Fibroblast of the conjunctiva (primary cell): ENCODE measurements at regions not wholly inside any gene's neighbourhood (a gene's known extent, or its start where the extent isn't known, plus 50 kb on each side); places are given as distances from the start of the nearest gene placed in this dataset.

Source experiments
- DNase-seq: peaks from one replicate; pipeline ENCODE4 v3.0.0-alpha.2; 2010; ENCODE audit warnings: low read depth

DNA sequence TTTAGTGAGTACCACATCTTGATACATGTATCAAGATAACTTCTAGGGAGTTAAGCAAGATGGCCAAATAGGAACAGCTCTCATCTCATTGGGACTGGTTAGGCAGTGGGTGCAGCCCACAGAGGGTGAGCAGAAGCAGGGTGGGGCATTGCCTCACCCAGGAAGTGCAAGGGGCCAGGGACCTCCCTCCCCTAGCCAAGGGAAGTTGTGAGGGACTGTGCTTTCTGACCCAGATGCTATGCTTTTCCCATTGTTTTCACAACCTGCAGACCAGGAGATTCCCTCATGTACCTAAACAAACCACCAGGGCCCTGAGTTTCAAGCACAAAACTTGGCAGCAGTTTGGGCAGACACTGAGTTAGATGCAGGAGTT, 665.0 kb upstream of the CBLB start:
- DNase-seq, result no peak

GRCh38 chr3:106534206-106534605, 665.4 kb upstream of the CBLB start:
- DNase-seq, result no peak

- DNase-seq, result no peak
Measured at GRCh38 chr3:106540743-106541142, 671.9 kb upstream of the CBLB start.

- DNase-seq, result no peak
Measured at GRCh38 chr3:106542101-106542769, 673.4 kb upstream of the CBLB start.

- DNase-seq, result no peak
Measured at GRCh38 chr3:106552351-106553043, 683.7 kb upstream of the CBLB start.

DNA sequence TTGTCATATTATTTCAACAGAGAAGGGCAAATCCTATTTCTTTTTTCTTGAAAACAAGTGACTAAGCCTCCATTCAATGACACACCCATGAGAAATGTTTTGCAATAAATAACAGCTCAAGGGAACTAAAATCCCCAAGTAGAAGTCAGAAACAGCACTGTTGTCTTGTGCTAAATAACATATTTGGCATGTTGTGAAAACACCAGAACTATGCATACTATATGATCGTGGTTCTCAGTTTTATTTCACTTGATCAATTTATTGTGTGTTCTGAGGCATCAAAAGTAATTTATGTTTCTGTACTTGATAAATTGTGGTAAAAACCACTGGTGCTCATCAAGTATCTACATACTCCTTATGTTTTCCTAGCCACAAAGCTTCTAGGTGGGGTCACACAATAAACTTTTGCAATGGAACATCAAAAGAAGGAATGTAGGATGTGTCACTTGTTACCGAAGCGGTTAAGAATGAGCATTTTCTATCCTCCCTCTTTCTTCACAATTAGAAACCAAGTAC, 691.7 kb upstream of the CBLB start:
- peak; percentile 59 for DNase-seq

- no peak for DNase-seq
Measured at GRCh38 chr3:106566277-106566676, 697.5 kb upstream of the CBLB start.

GRCh38 chr3:106570426-106570825, 701.6 kb upstream of the CBLB start:
- no peak for DNase-seq

DNA sequence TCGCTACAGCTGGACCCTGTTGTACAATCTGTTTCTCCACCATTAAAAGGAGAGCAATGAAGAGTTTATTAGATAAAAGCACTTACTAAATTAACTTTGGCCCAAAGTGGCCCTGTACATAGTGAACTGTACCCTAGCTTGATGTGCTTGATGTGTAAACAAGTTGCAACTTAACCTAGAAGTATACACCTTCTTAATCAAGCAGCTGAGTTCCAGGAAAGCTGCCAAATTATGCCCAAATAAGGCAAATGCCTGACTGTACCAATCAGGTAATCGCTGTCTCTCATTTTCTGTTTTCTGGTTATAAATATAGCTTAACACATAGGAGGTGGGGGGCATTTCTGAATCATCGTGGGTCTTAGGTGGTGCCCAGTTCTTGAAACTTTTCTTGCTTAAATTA, 704.8 kb upstream of the CBLB start:
- DNase-seq, result no peak

GRCh38 chr3:106575029-106575428, 706.2 kb upstream of the CBLB start:
- DNase-seq, result no peak

- DNase-seq, result no peak
Measured at GRCh38 chr3:106577241-106577640, 708.4 kb upstream of the CBLB start.

- no peak for DNase-seq
Measured at GRCh38 chr3:106578911-106579310, 710.1 kb upstream of the CBLB start.

GRCh38 chr3:106582151-106582550, 713.3 kb upstream of the CBLB start:
- DNase-seq, result no peak

DNA sequence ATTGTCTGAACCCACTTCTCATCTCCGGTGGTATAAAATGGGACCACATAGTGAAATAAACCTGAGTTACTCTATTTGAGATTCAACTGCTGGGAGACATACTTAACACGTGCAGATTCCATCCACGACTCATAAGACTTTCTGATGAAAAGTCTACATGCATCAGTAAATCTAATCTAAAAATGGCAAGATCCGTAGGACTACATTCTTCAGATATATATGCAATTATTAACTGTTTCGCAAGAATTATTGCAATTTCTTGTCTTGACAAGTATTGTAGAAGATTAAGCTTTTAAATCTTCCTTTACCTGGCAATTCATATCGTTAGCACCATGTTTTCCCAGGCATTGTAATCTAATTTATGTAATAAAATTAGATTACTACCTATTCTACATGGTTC, 718.7 kb upstream of the CBLB start:
- no peak for DNase-seq

- DNase-seq, result no peak
Measured at GRCh38 chr3:106588739-106589138, 719.9 kb upstream of the CBLB start.

DNA sequence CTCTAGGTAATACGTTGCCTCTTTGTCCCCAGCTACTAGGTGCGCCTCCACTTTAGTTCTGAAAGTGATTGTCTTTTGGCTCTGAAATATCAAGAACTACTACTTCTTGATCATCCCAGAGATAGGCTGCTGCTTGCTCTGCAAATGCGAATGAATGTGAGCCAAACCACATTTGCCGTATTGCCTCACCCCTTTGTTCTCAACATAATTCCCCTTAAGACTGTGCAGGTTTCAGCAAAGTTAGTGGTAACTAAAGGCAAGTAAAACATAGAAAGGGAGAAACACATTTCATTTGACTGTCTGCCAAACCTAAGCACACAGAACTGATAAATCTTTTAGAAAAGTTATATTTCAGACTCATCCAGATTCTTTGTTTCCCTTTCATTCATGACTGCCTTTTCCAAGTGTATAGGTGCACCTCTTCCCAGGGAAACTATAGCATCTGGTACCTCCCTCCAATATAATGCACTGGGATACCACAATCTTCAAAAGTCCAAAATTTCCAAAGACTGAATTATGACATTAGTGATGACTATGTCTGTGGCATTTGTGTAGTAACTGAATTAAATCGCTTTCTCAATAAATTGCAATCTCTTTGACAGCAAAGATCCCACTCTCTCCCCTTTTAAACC, 720.6 kb upstream of the CBLB start:
- peak; percentile 59 for DNase-seq

GRCh38 chr3:106590216-106590615, 721.4 kb upstream of the CBLB start:
- DNase-seq, result no peak

GRCh38 chr3:106593381-106593780, 724.6 kb upstream of the CBLB start:
- no peak for DNase-seq

DNA sequence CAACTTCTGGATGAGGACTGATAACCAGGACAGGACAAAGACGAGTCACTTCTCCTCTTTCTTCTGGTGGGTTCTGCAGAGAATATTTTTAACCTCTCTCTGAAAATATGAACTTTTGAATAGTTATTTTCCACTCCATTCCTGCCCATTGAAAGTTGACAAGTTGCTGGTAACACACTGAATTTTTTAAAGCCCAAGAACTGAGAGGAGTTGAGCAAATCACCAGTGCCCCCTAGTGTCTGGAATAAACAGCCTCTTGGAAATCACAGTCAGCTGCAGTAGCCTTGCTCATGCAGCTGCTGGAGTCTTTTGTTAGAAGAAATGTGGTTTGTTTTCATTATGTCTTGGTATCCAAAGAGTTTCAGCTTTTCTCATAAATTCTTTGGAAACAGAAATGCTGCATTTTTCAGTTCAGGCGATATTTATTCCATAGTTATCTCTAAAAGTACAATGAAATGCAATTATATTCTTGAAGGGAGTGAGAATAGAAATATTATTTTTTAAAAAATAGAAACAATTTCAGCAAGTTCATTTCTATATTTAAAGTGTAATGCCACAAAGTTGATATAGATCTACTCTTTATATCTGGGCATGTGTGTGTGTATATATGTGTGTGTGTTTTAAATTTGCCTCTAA, 741.0 kb upstream of the CBLB start:
- peak; percentile 89 for DNase-seq

- no peak for DNase-seq
Measured at GRCh38 chr3:106610362-106610959, 741.6 kb upstream of the CBLB start.

DNA sequence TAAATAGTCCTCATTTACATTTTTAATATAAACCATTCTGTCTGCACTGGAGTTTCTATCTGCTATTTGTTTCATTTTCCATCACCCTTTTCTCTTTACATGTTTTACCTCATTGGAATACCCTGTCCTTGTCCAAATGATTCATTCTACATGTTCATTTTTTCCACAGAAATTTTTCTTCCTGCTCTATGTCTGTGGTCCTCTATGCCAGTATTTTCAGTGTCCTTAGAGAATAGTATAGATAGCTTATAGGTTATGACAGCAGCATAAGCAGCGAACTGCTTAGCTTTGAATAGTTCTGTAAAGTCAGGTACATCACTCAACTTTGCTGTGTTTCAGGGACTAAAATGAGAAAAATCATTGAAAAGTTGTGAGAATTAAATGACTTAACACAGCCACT, 742.3 kb upstream of the CBLB start:
- no peak for DNase-seq

DNA sequence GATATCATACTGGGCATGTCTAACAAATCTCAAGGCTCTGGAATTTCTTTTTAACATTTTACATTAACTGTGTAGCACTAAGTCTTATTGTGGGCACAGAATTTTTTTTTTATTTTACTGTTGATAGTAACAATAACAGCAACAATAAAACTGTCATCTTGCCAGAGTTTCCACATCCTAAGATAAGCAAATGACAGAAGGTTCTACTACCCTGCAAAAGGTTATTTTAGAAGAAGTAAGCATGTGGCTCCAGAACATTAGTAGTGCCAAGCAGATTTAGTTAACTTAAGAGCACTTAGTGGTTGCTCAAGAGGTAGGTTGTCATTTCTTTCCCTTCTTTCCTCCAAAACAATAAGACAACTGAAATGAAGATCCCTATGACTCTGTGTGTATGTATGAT, 743.0 kb upstream of the CBLB start:
- DNase-seq, result no peak
